GM18519 (cell line): ENCODE measurements at regions not wholly inside any gene's neighbourhood (a gene's known extent, or its start where the extent isn't known, plus 50 kb on each side); places are given as distances from the start of the nearest gene placed in this dataset.

Experiments
- ATAC-seq: cut with Tn5 transposase; IDR thresholded peaks from one replicate; pipeline ENCODE4 v1.9.1; 2021; ENCODE audit warnings: mild to moderate bottlenecking, moderate library complexity; ENCODE audit not compliant: unreplicated experiment, low FRiP score

GRCh38 chr1:193657552-193657951 is 471.1 kb upstream of the B3GALT2 start:
- ATAC-seq = no peak

- no peak for ATAC-seq
These were observed 470.4 kb upstream of the B3GALT2 start for GRCh38 chr1:193656841-193657240.

GRCh38 chr1:193654951-193655735 is 468.7 kb upstream of the B3GALT2 start:
- ATAC-seq = no peak

GRCh38 chr1:193649587-193649986 is 463.2 kb upstream of the B3GALT2 start:
- ATAC-seq = no peak

- ATAC-seq = no peak
These were observed 448.5 kb upstream of the B3GALT2 start for GRCh38 chr1:193634876-193635275.

GRCh38 chr1:193634470-193634869 is 448.1 kb upstream of the B3GALT2 start:
- no peak for ATAC-seq

GRCh38 chr1:193633991-193634390 is 447.6 kb upstream of the B3GALT2 start:
- ATAC-seq = no peak

GRCh38 chr1:193633093-193633492 is 446.7 kb upstream of the B3GALT2 start:
- no peak for ATAC-seq

GRCh38 chr1:193631306-193631705 is 444.9 kb upstream of the B3GALT2 start:
- ATAC-seq = no peak

GRCh38 chr1:193629875-193630274 is 443.5 kb upstream of the B3GALT2 start:
- ATAC-seq = no peak

- ATAC-seq = no peak
These were observed 440.3 kb upstream of the B3GALT2 start for GRCh38 chr1:193626695-193627094.

GRCh38 chr1:193625255-193625654 is 438.8 kb upstream of the B3GALT2 start:
- no peak for ATAC-seq

GRCh38 chr1:193619911-193620310 is 433.5 kb upstream of the B3GALT2 start:
- no peak for ATAC-seq

GRCh38 chr1:193614817-193615216 is 428.4 kb upstream of the B3GALT2 start:
- peak; percentile 80 for ATAC-seq

- ATAC-seq = no peak
These were observed 427.9 kb upstream of the B3GALT2 start for GRCh38 chr1:193614275-193614674.

- ATAC-seq = no peak
These were observed 426.6 kb upstream of the B3GALT2 start for GRCh38 chr1:193613041-193613440.

- no peak for ATAC-seq
These were observed 423.2 kb upstream of the B3GALT2 start for GRCh38 chr1:193609592-193609991.

- ATAC-seq = no peak
These were observed 421.4 kb upstream of the B3GALT2 start for GRCh38 chr1:193607787-193608186.

GRCh38 chr1:193606035-193606434 is 419.6 kb upstream of the B3GALT2 start:
- ATAC-seq = no peak

GRCh38 chr1:193602705-193603104 is 416.3 kb upstream of the B3GALT2 start:
- no peak for ATAC-seq

GRCh38 chr1:193593147-193593885 is 406.9 kb upstream of the B3GALT2 start:
- no peak for ATAC-seq

GRCh38 chr1:193592317-193592716 is 405.9 kb upstream of the B3GALT2 start:
- no peak for ATAC-seq
